Dendritic cell treated with granulocyte-macrophage colony-stimulating factor and Interleukin-4, amounts not matched to agents 40 ng/mL and 50 ng/mL, for 4 days (primary cell): ENCODE measurements at regions not wholly inside any gene's neighbourhood (a gene's known extent, or its start where the extent isn't known, plus 50 kb on each side); places are given as distances from the start of the nearest gene placed in this dataset.

Source experiments
- H3K27ac Mint-ChIP-seq: one replicate; pipeline ENCODE4 v1.8.0; 2022; ENCODE audit warnings: mild to moderate bottlenecking, mixed read lengths
- H3K27me3 Mint-ChIP-seq: one replicate; pipeline ENCODE4 v1.8.0; 2022; ENCODE audit warnings: mild to moderate bottlenecking, mixed read lengths
- H3K36me3 Mint-ChIP-seq: one replicate; pipeline ENCODE4 v1.8.0; 2022; ENCODE audit warnings: low read depth, mixed read lengths
- H3K4me1 Mint-ChIP-seq: one replicate; pipeline ENCODE4 v1.8.0; 2022; ENCODE audit warnings: low read depth, mixed read lengths
- H3K4me3 Mint-ChIP-seq: one replicate; pipeline ENCODE4 v1.8.0; 2022; ENCODE audit warnings: mild to moderate bottlenecking, moderate library complexity, mixed read lengths
- H3K9me3 Mint-ChIP-seq: one replicate; pipeline ENCODE4 v1.8.0; 2022; ENCODE audit warnings: mixed read lengths
- intact Hi-C: fragments of 100-400 bp; cut with micrococcal nuclease; formaldehyde crosslinking; loops from one replicate; pipeline ENCODE4 v1.15.0; 2022

GRCh38 chr9:587527-587926, 254.0 kb upstream of the DMRT1 start:
- no peaks in the 10 kb centered on the region for H3K36me3 Mint-ChIP-seq
- no peaks in the 10 kb centered on the region for H3K9me3 Mint-ChIP-seq
- peaks cover 2% of the 10 kb centered on the region for H3K27me3 Mint-ChIP-seq
- no peak overlapping the region for H3K4me3 Mint-ChIP-seq
- peaks cover 7% of the 10 kb centered on the region for H3K4me1 Mint-ChIP-seq
- intact Hi-C loops = no loop called here
- no peak overlapping the region for H3K27ac Mint-ChIP-seq

GRCh38 chr9:588981-589380, 252.5 kb upstream of the DMRT1 start:
- peaks cover 4% of the 10 kb centered on the region for H3K27me3 Mint-ChIP-seq
- no peak overlapping the region for H3K4me3 Mint-ChIP-seq
- H3K36me3 Mint-ChIP-seq = no peaks in the 10 kb centered on the region
- H3K27ac Mint-ChIP-seq = no peak overlapping the region
- intact Hi-C loops = no loop called here
- H3K9me3 Mint-ChIP-seq = no peaks in the 10 kb centered on the region
- H3K4me1 Mint-ChIP-seq = peaks cover 7% of the 10 kb centered on the region

- no peaks in the 10 kb centered on the region for H3K36me3 Mint-ChIP-seq
- no peak overlapping the region for H3K27ac Mint-ChIP-seq
- H3K4me1 Mint-ChIP-seq = peaks cover 7% of the 10 kb centered on the region
- intact Hi-C loops = no loop called here
- no peaks in the 10 kb centered on the region for H3K9me3 Mint-ChIP-seq
- no peak overlapping the region for H3K4me3 Mint-ChIP-seq
- H3K27me3 Mint-ChIP-seq = peaks cover 4% of the 10 kb centered on the region
Measured at GRCh38 chr9:589723-590122, 251.8 kb upstream of the DMRT1 start.

GRCh38 chr9:591292-591691, 250.2 kb upstream of the DMRT1 start:
- H3K27ac Mint-ChIP-seq = no peak overlapping the region
- H3K27me3 Mint-ChIP-seq = peaks cover 5% of the 10 kb centered on the region
- H3K36me3 Mint-ChIP-seq = no peaks in the 10 kb centered on the region
- intact Hi-C loops = no loop called here
- H3K4me3 Mint-ChIP-seq = no peak overlapping the region
- H3K9me3 Mint-ChIP-seq = no peaks in the 10 kb centered on the region
- peaks cover 7% of the 10 kb centered on the region for H3K4me1 Mint-ChIP-seq

- Mint-ChIP-seq H3K27ac (no peak overlapping the region), H3K4me3 (no peak overlapping the region), H3K9me3 (no peaks in the 10 kb centered on the region), H3K36me3 (no peaks in the 10 kb centered on the region), H3K4me1 (peaks cover 7% of the 10 kb centered on the region), H3K27me3 (peaks cover 7% of the 10 kb centered on the region)
- intact Hi-C loops = no loop called here
Measured at GRCh38 chr9:592225-592624, 249.3 kb upstream of the DMRT1 start.

- intact Hi-C loops = no loop called here
- H3K4me1 Mint-ChIP-seq = peaks cover 7% of the 10 kb centered on the region
- no peak overlapping the region for H3K27ac Mint-ChIP-seq
- H3K4me3 Mint-ChIP-seq = no peak overlapping the region
- peaks cover 7% of the 10 kb centered on the region for H3K27me3 Mint-ChIP-seq
- H3K9me3 Mint-ChIP-seq = no peaks in the 10 kb centered on the region
- H3K36me3 Mint-ChIP-seq = no peaks in the 10 kb centered on the region
Measured at GRCh38 chr9:592733-593132, 248.8 kb upstream of the DMRT1 start.

GRCh38 chr9:593809-594208, 247.7 kb upstream of the DMRT1 start:
- H3K27ac Mint-ChIP-seq = no peak overlapping the region
- peaks cover 7% of the 10 kb centered on the region for H3K27me3 Mint-ChIP-seq
- no peaks in the 10 kb centered on the region for H3K36me3 Mint-ChIP-seq
- H3K4me1 Mint-ChIP-seq = peaks cover 7% of the 10 kb centered on the region
- intact Hi-C loops = no loop called here
- H3K4me3 Mint-ChIP-seq = no peak overlapping the region
- H3K9me3 Mint-ChIP-seq = no peaks in the 10 kb centered on the region

GRCh38 chr9:596703-597102, 244.8 kb upstream of the DMRT1 start:
- Mint-ChIP-seq H3K27ac (no peak overlapping the region), H3K36me3 (no peaks in the 10 kb centered on the region), H3K27me3 (peaks cover 5% of the 10 kb centered on the region), H3K4me1 (no peaks in the 10 kb centered on the region), H3K4me3 (no peak overlapping the region), H3K9me3 (no peaks in the 10 kb centered on the region)
- intact Hi-C loops = no loop called here

- no peaks in the 10 kb centered on the region for H3K9me3 Mint-ChIP-seq
- no peak overlapping the region for H3K27ac Mint-ChIP-seq
- H3K36me3 Mint-ChIP-seq = no peaks in the 10 kb centered on the region
- no peak overlapping the region for H3K4me3 Mint-ChIP-seq
- no peaks in the 10 kb centered on the region for H3K4me1 Mint-ChIP-seq
- H3K27me3 Mint-ChIP-seq = peaks cover 3% of the 10 kb centered on the region
- intact Hi-C loops = no loop called here
Measured at GRCh38 chr9:600006-600405, 241.5 kb upstream of the DMRT1 start.

GRCh38 chr9:602716-603115, 238.8 kb upstream of the DMRT1 start:
- Mint-ChIP-seq H3K27me3 (no peaks in the 10 kb centered on the region), H3K27ac (no peak overlapping the region)

GRCh38 chr9:603126-603525, 238.4 kb upstream of the DMRT1 start:
- H3K9me3 Mint-ChIP-seq = no peaks in the 10 kb centered on the region
- no peaks in the 10 kb centered on the region for H3K4me1 Mint-ChIP-seq
- no peaks in the 10 kb centered on the region for H3K36me3 Mint-ChIP-seq
- intact Hi-C loops = no loop called here
- no peak overlapping the region for H3K4me3 Mint-ChIP-seq
- H3K27me3 Mint-ChIP-seq = no peaks in the 10 kb centered on the region
- H3K27ac Mint-ChIP-seq = no peak overlapping the region

More at GRCh38 chr9:602716-603115, 238.8 kb upstream of the DMRT1 start:
- intact Hi-C loops = no loop called here
- no peaks in the 10 kb centered on the region for H3K4me1 Mint-ChIP-seq
- no peak overlapping the region for H3K4me3 Mint-ChIP-seq
- H3K36me3 Mint-ChIP-seq = no peaks in the 10 kb centered on the region
- no peaks in the 10 kb centered on the region for H3K9me3 Mint-ChIP-seq

GRCh38 chr9:607417-607816, 234.1 kb upstream of the DMRT1 start:
- Mint-ChIP-seq H3K27ac (no peak overlapping the region), H3K9me3 (no peaks in the 10 kb centered on the region), H3K4me3 (no peak overlapping the region), H3K4me1 (no peaks in the 10 kb centered on the region), H3K36me3 (no peaks in the 10 kb centered on the region), H3K27me3 (no peaks in the 10 kb centered on the region)
- intact Hi-C loops = no loop called here

- H3K4me3 Mint-ChIP-seq = peak overlapping the region; percentile 4
- no peaks in the 10 kb centered on the region for H3K9me3 Mint-ChIP-seq
- intact Hi-C loops = loop anchor here (1.0 to 10.0 kb wide), 5 partner anchors 91 to 395 kb away; no protein-coding TSS in a partner anchor
- H3K27me3 Mint-ChIP-seq = no peaks in the 10 kb centered on the region
- H3K27ac Mint-ChIP-seq = peak overlapping the region; percentile 82
- no peaks in the 10 kb centered on the region for H3K36me3 Mint-ChIP-seq
- peaks cover 25% of the 10 kb centered on the region for H3K4me1 Mint-ChIP-seq
Measured at GRCh38 chr9:613771-614347, 227.6 kb upstream of the DMRT1 start.

GRCh38 chr9:614431-614830, 227.1 kb upstream of the DMRT1 start:
- Mint-ChIP-seq H3K4me1 (peaks cover 30% of the 10 kb centered on the region), H3K27ac (peak overlapping the region; percentile 82), H3K9me3 (no peaks in the 10 kb centered on the region), H3K4me3 (no peak overlapping the region), H3K27me3 (no peaks in the 10 kb centered on the region), H3K36me3 (no peaks in the 10 kb centered on the region)
- intact Hi-C loops = loop anchor here (5.0 to 10.0 kb wide), 2 partner anchors 90 to 278 kb away; no protein-coding TSS in a partner anchor

- intact Hi-C loops = loop anchor here (10.0 kb wide), 1 partner anchor 89 kb away; no protein-coding TSS in a partner anchor
- Mint-ChIP-seq H3K27me3 (no peaks in the 10 kb centered on the region), H3K27ac (no peak overlapping the region), H3K9me3 (no peaks in the 10 kb centered on the region), H3K4me3 (no peak overlapping the region), H3K36me3 (no peaks in the 10 kb centered on the region), H3K4me1 (peaks cover 30% of the 10 kb centered on the region)
Measured at GRCh38 chr9:615756-616155, 225.7 kb upstream of the DMRT1 start.
